ENCODE measurements at regions not wholly inside any gene's neighbourhood (a gene's known extent, or its start where the extent isn't known, plus 50 kb on each side); places are given as distances from the start of the nearest gene placed in this dataset.

- Histone ChIP-seq H4K20me1 (ENCODE audit: insufficient read depth, low read depth, low read length) (no peaks in the 10 kb centered on the region), H3K9me2 (replicated peaks; ENCODE audit: insufficient read depth, low read length) (no peaks in the 10 kb centered on the region), H3K9me3 (ENCODE audit: low read length) (peaks cover 13% of the 10 kb centered on the region; the same call in 1 of the 2 replicates), H3K27me3 (ENCODE audit: low read length) (no peaks in the 10 kb centered on the region), H2AFZ (ENCODE audit: low read length) (no peak overlapping the region), H3K9ac (ENCODE audit: low read length) (no peak overlapping the region), H3K79me2 (ENCODE audit: low read length) (no peaks in the 10 kb centered on the region), H3K27ac (ENCODE audit: low read length) (no peak overlapping the region), H3K4me1 (ENCODE audit: low read length) (no peaks in the 10 kb centered on the region), H3K4me2 (ENCODE audit: low read depth, low read length, poor library complexity, severe bottlenecking) (no peak overlapping the region), H3K4me3 (ENCODE audit: low read length) (no peak overlapping the region), H3K36me3 (ENCODE audit: insufficient read depth, low read length) (no peaks in the 10 kb centered on the region)
- no peak for DNase-seq
Observed at GRCh38 chr10:56551037-56551436, 190.0 kb upstream of the ZWINT start.

GRCh38 chr10:56547163-56547562 is 186.1 kb upstream of the ZWINT start:
- no peak overlapping the region for H3K27ac ChIP-seq (ENCODE audit: low read length)
- no peaks in the 10 kb centered on the region for H3K36me3 ChIP-seq (ENCODE audit: insufficient read depth, low read length)
- no peaks in the 10 kb centered on the region for H3K79me2 ChIP-seq (ENCODE audit: low read length)
- H3K9me2 ChIP-seq (replicated peaks; ENCODE audit: insufficient read depth, low read length): no peaks in the 10 kb centered on the region
- H3K27me3 ChIP-seq (ENCODE audit: low read length): no peaks in the 10 kb centered on the region
- no peak for DNase-seq
- no peak overlapping the region for H3K9ac ChIP-seq (ENCODE audit: low read length)
- H3K9me3 ChIP-seq (ENCODE audit: low read length): peaks cover 10% of the 10 kb centered on the region; the same call in 1 of the 2 replicates
- no peak overlapping the region for H3K4me3 ChIP-seq (ENCODE audit: low read length)
- H4K20me1 ChIP-seq (ENCODE audit: insufficient read depth, low read depth, low read length): no peaks in the 10 kb centered on the region
- no peak overlapping the region for H2AFZ ChIP-seq (ENCODE audit: low read length)
- H3K4me2 ChIP-seq (ENCODE audit: low read depth, low read length, poor library complexity, severe bottlenecking): no peak overlapping the region
- no peaks in the 10 kb centered on the region for H3K4me1 ChIP-seq (ENCODE audit: low read length)

- Histone ChIP-seq H3K9ac (ENCODE audit: low read length) (no peak overlapping the region), H3K36me3 (ENCODE audit: insufficient read depth, low read length) (no peaks in the 10 kb centered on the region), H2AFZ (ENCODE audit: low read length) (no peak overlapping the region), H3K27me3 (ENCODE audit: low read length) (no peaks in the 10 kb centered on the region), H3K79me2 (ENCODE audit: low read length) (no peaks in the 10 kb centered on the region), H3K27ac (ENCODE audit: low read length) (no peak overlapping the region), H3K4me3 (ENCODE audit: low read length) (no peak overlapping the region), H3K9me2 (replicated peaks; ENCODE audit: insufficient read depth, low read length) (no peaks in the 10 kb centered on the region), H3K4me2 (ENCODE audit: low read depth, low read length, poor library complexity, severe bottlenecking) (no peak overlapping the region), H3K9me3 (ENCODE audit: low read length) (peaks cover 21% of the 10 kb centered on the region), H4K20me1 (ENCODE audit: insufficient read depth, low read depth, low read length) (no peaks in the 10 kb centered on the region), H3K4me1 (ENCODE audit: low read length) (no peaks in the 10 kb centered on the region)
- DNase-seq: no peak
Observed at GRCh38 chr10:56537984-56538383, 176.9 kb upstream of the ZWINT start.

- no peaks in the 10 kb centered on the region for H4K20me1 ChIP-seq (ENCODE audit: insufficient read depth, low read depth, low read length)
- H2AFZ ChIP-seq (ENCODE audit: low read length): no peak overlapping the region
- no peaks in the 10 kb centered on the region for H3K4me1 ChIP-seq (ENCODE audit: low read length)
- H3K4me2 ChIP-seq (ENCODE audit: low read depth, low read length, poor library complexity, severe bottlenecking): no peak overlapping the region
- no peaks in the 10 kb centered on the region for H3K27me3 ChIP-seq (ENCODE audit: low read length)
- H3K9me3 ChIP-seq (ENCODE audit: low read length): peaks cover 21% of the 10 kb centered on the region; the same call in 1 of the 2 replicates
- H3K27ac ChIP-seq (ENCODE audit: low read length): no peak overlapping the region
- no peaks in the 10 kb centered on the region for H3K79me2 ChIP-seq (ENCODE audit: low read length)
- H3K9ac ChIP-seq (ENCODE audit: low read length): no peak overlapping the region
- H3K4me3 ChIP-seq (ENCODE audit: low read length): no peak overlapping the region
- no peaks in the 10 kb centered on the region for H3K36me3 ChIP-seq (ENCODE audit: insufficient read depth, low read length)
- DNase-seq: no peak
- no peaks in the 10 kb centered on the region for H3K9me2 ChIP-seq (replicated peaks; ENCODE audit: insufficient read depth, low read length)
Observed at GRCh38 chr10:56522166-56522565, 161.1 kb upstream of the ZWINT start.

- no peak for DNase-seq
- Histone ChIP-seq H3K4me1 (ENCODE audit: low read length) (no peaks in the 10 kb centered on the region), H3K9me3 (ENCODE audit: low read length) (peaks cover 7% of the 10 kb centered on the region; the same call in 1 of the 2 replicates), H2AFZ (ENCODE audit: low read length) (no peak overlapping the region), H3K27ac (ENCODE audit: low read length) (no peak overlapping the region), H3K4me3 (ENCODE audit: low read length) (no peak overlapping the region), H3K79me2 (ENCODE audit: low read length) (no peaks in the 10 kb centered on the region), H3K4me2 (ENCODE audit: low read depth, low read length, poor library complexity, severe bottlenecking) (no peak overlapping the region), H4K20me1 (ENCODE audit: insufficient read depth, low read depth, low read length) (no peaks in the 10 kb centered on the region), H3K9me2 (replicated peaks; ENCODE audit: insufficient read depth, low read length) (no peaks in the 10 kb centered on the region), H3K36me3 (ENCODE audit: insufficient read depth, low read length) (no peaks in the 10 kb centered on the region), H3K27me3 (ENCODE audit: low read length) (no peaks in the 10 kb centered on the region), H3K9ac (ENCODE audit: low read length) (no peak overlapping the region)
Observed at GRCh38 chr10:56508562-56508961, 147.5 kb upstream of the ZWINT start.

- Histone ChIP-seq H3K9ac (ENCODE audit: low read length) (no peak overlapping the region), H4K20me1 (ENCODE audit: insufficient read depth, low read depth, low read length) (no peaks in the 10 kb centered on the region), H3K9me3 (ENCODE audit: low read length) (peaks cover 7% of the 10 kb centered on the region; the same call in 1 of the 2 replicates), H3K36me3 (ENCODE audit: insufficient read depth, low read length) (no peaks in the 10 kb centered on the region), H3K4me3 (ENCODE audit: low read length) (no peak overlapping the region), H3K79me2 (ENCODE audit: low read length) (no peaks in the 10 kb centered on the region), H3K9me2 (replicated peaks; ENCODE audit: insufficient read depth, low read length) (no peaks in the 10 kb centered on the region), H3K4me1 (ENCODE audit: low read length) (no peaks in the 10 kb centered on the region), H3K27ac (ENCODE audit: low read length) (no peak overlapping the region), H3K4me2 (ENCODE audit: low read depth, low read length, poor library complexity, severe bottlenecking) (no peak overlapping the region), H2AFZ (ENCODE audit: low read length) (no peak overlapping the region), H3K27me3 (ENCODE audit: low read length) (no peaks in the 10 kb centered on the region)
- DNase-seq: no peak
Observed at GRCh38 chr10:56507033-56507432, 146.0 kb upstream of the ZWINT start.

- Histone ChIP-seq H3K27me3 (ENCODE audit: low read length) (no peaks in the 10 kb centered on the region), H3K9ac (ENCODE audit: low read length) (no peak overlapping the region), H3K79me2 (ENCODE audit: low read length) (no peaks in the 10 kb centered on the region), H2AFZ (ENCODE audit: low read length) (no peak overlapping the region), H3K9me2 (replicated peaks; ENCODE audit: insufficient read depth, low read length) (no peaks in the 10 kb centered on the region), H3K4me3 (ENCODE audit: low read length) (no peak overlapping the region), H4K20me1 (ENCODE audit: insufficient read depth, low read depth, low read length) (no peaks in the 10 kb centered on the region), H3K36me3 (ENCODE audit: insufficient read depth, low read length) (no peaks in the 10 kb centered on the region), H3K27ac (ENCODE audit: low read length) (no peak overlapping the region), H3K4me1 (ENCODE audit: low read length) (no peaks in the 10 kb centered on the region), H3K4me2 (ENCODE audit: low read depth, low read length, poor library complexity, severe bottlenecking) (no peak overlapping the region), H3K9me3 (ENCODE audit: low read length) (peaks cover 3% of the 10 kb centered on the region; the same call in 1 of the 2 replicates)
- DNase-seq: no peak
Observed at GRCh38 chr10:56505555-56505954, 144.5 kb upstream of the ZWINT start.

- DNase-seq: no peak
- Histone ChIP-seq H3K27ac (ENCODE audit: low read length) (no peak overlapping the region), H3K36me3 (ENCODE audit: insufficient read depth, low read length) (no peaks in the 10 kb centered on the region), H3K4me1 (ENCODE audit: low read length) (no peaks in the 10 kb centered on the region), H3K4me2 (ENCODE audit: low read depth, low read length, poor library complexity, severe bottlenecking) (no peak overlapping the region), H3K9me2 (replicated peaks; ENCODE audit: insufficient read depth, low read length) (no peaks in the 10 kb centered on the region), H4K20me1 (ENCODE audit: insufficient read depth, low read depth, low read length) (no peaks in the 10 kb centered on the region), H3K27me3 (ENCODE audit: low read length) (no peaks in the 10 kb centered on the region), H2AFZ (ENCODE audit: low read length) (no peak overlapping the region), H3K9me3 (ENCODE audit: low read length) (peaks cover 10% of the 10 kb centered on the region; the same call in 1 of the 2 replicates), H3K4me3 (ENCODE audit: low read length) (no peak overlapping the region), H3K9ac (ENCODE audit: low read length) (no peak overlapping the region), H3K79me2 (ENCODE audit: low read length) (no peaks in the 10 kb centered on the region)
Observed at GRCh38 chr10:56496186-56496486, 135.1 kb upstream of the ZWINT start.

GRCh38 chr10:56487746-56488145 is 126.7 kb upstream of the ZWINT start:
- DNase-seq: no peak
- Histone ChIP-seq H3K27me3 (ENCODE audit: low read length) (no peaks in the 10 kb centered on the region), H4K20me1 (ENCODE audit: insufficient read depth, low read depth, low read length) (no peaks in the 10 kb centered on the region), H3K9me2 (replicated peaks; ENCODE audit: insufficient read depth, low read length) (no peaks in the 10 kb centered on the region), H3K4me3 (ENCODE audit: low read length) (no peak overlapping the region), H2AFZ (ENCODE audit: low read length) (no peak overlapping the region), H3K9ac (ENCODE audit: low read length) (no peak overlapping the region), H3K27ac (ENCODE audit: low read length) (no peak overlapping the region), H3K4me1 (ENCODE audit: low read length) (no peaks in the 10 kb centered on the region), H3K36me3 (ENCODE audit: insufficient read depth, low read length) (no peaks in the 10 kb centered on the region), H3K79me2 (ENCODE audit: low read length) (no peaks in the 10 kb centered on the region), H3K4me2 (ENCODE audit: low read depth, low read length, poor library complexity, severe bottlenecking) (no peak overlapping the region), H3K9me3 (ENCODE audit: low read length) (peaks cover 38% of the 10 kb centered on the region)
